Uterus (tissue), 3 donors: ENCODE measurements at regions not wholly inside any gene's neighbourhood (a gene's known extent, or its start where the extent isn't known, plus 50 kb on each side); places are given as distances from the start of the nearest gene placed in this dataset.

Source experiments
- DNase-seq, 2 donors: peaks; one replicate each; pipeline ENCODE4 v3.0.0-alpha.2; 2019 to 2020
- H3K27ac ChIP-seq, 2 donors: fragments of 200-600 bp; sonication (generic); 1 replicate in 1 of 2; 2 replicates in 1 of 2; pipeline ENCODE4 v1.5.1; 2016 to 2018
- H3K27me3 ChIP-seq, 2 donors: fragments of 200-600 bp; sonication (generic); one replicate each; pipeline ENCODE4 v1.5.1; 2018 to 2019; ENCODE audit warnings: control low read depth in 1 of 2
- H3K36me3 ChIP-seq, 2 donors: fragments of 200-600 bp; sonication (generic); one replicate each; pipeline ENCODE4 v1.5.1; 2019; ENCODE audit warnings: control low read depth in 1 of 2
- H3K4me1 ChIP-seq, 2 donors: fragments of 200-600 bp; sonication (generic); one replicate each; pipeline ENCODE4 v1.5.1; 2018 to 2019; ENCODE audit warnings: control low read depth in 1 of 2
- H3K4me3 ChIP-seq, 2 donors: fragments of 200-600 bp; sonication (generic); 1 replicate in 1 of 2; 2 replicates in 1 of 2; pipeline ENCODE4 v1.5.1; 2018 to 2019; ENCODE audit warnings: mild to moderate bottlenecking in 1 of 2
- H3K9me3 ChIP-seq, 2 donors: fragments of 200-600 bp; sonication (generic); one replicate each; pipeline ENCODE4 v1.5.1; 2019; ENCODE audit warnings: control low read depth in 1 of 2
- CTCF ChIP-seq, 4 experiments: fragments of 200-600 bp in 2 of 4; fragments of 450-650 bp in 2 of 4; sonication (generic) in 2 of 4; IDR thresholded peaks; one replicate each; pipeline ENCODE4 v1.5.1; 2016 to 2019; ENCODE audit warnings: antibody characterized with exemption in 4 of 4, mild to moderate bottlenecking in 2 of 4, moderate library complexity in 1 of 4
- POLR2A ChIP-seq, 2 donors: fragments of 450-650 bp; IDR thresholded peaks; one replicate each; pipeline ENCODE4 v1.6.1; 2016; ENCODE audit warnings: antibody characterized with exemption in 2 of 2, mild to moderate bottlenecking in 1 of 2, moderate library complexity in 1 of 2
- intact Hi-C: fragments of 100-400 bp; cut with DNase I; formaldehyde crosslinking; loops from one replicate; pipeline ENCODE4 v1.15.1; 2023; ENCODE audit warnings: low total_unique reads
- donor health status: DM: yes; HTN: yes; CAD: no.

GRCh38 chr3:124322309-124322880 lies 330.5 kb upstream of the ROPN1 start:
- H3K4me1 ChIP-seq = no peaks in the 10 kb centered on the region
- H3K4me3 ChIP-seq = no peak overlapping the region
- no peak for DNase-seq
- intact Hi-C loops = no loop called here
- no peaks in the 10 kb centered on the region for H3K36me3 ChIP-seq
- TF ChIP-seq POLR2A (IDR thresholded peaks at IDR 0.05) (no peak), CTCF (IDR thresholded peaks at IDR 0.05) (no peak)
- H3K27me3 ChIP-seq = no peaks in the 10 kb centered on the region
- H3K27ac ChIP-seq = no peak overlapping the region
- no peaks in the 10 kb centered on the region for H3K9me3 ChIP-seq

GRCh38 chr3:124322966-124323365 lies 331.0 kb upstream of the ROPN1 start:
- no peak for TF ChIP-seq POLR2A (IDR thresholded peaks at IDR 0.05)
- no peak for TF ChIP-seq CTCF (IDR thresholded peaks at IDR 0.05)
- no peaks in the 10 kb centered on the region for H3K36me3 ChIP-seq
- no peak overlapping the region for H3K27ac ChIP-seq
- no peak overlapping the region for H3K4me3 ChIP-seq
- no peaks in the 10 kb centered on the region for H3K9me3 ChIP-seq
- no peaks in the 10 kb centered on the region for H3K27me3 ChIP-seq
- intact Hi-C loops = no loop called here
- no peak for DNase-seq
- H3K4me1 ChIP-seq = no peaks in the 10 kb centered on the region

- intact Hi-C loops = no loop called here
- Histone ChIP-seq H3K27ac (no peak overlapping the region), H3K9me3 (no peaks in the 10 kb centered on the region), H3K27me3 (no peaks in the 10 kb centered on the region), H3K36me3 (no peaks in the 10 kb centered on the region), H3K4me3 (no peak overlapping the region), H3K4me1 (no peaks in the 10 kb centered on the region)
- DNase-seq = no peak
- TF ChIP-seq CTCF (IDR thresholded peaks at IDR 0.05) (no peak), POLR2A (IDR thresholded peaks at IDR 0.05) (no peak)
These were observed 333.3 kb upstream of the ROPN1 start for GRCh38 chr3:124325248-124325647.

- no peak for TF ChIP-seq CTCF (IDR thresholded peaks at IDR 0.05)
- no peak for TF ChIP-seq POLR2A (IDR thresholded peaks at IDR 0.05)
- Histone ChIP-seq H3K4me1 (no peaks in the 10 kb centered on the region), H3K27me3 (no peaks in the 10 kb centered on the region), H3K36me3 (no peaks in the 10 kb centered on the region), H3K27ac (no peak overlapping the region), H3K4me3 (no peak overlapping the region), H3K9me3 (no peaks in the 10 kb centered on the region)
- intact Hi-C loops = no loop called here
- DNase-seq = no peak
These were observed 337.8 kb upstream of the ROPN1 start for GRCh38 chr3:124329723-124330122.

GRCh38 chr3:124333931-124334640 lies 342.2 kb upstream of the ROPN1 start:
- H3K4me3 ChIP-seq = no peak overlapping the region
- TF ChIP-seq POLR2A (IDR thresholded peaks at IDR 0.05) = no peak
- no peak for TF ChIP-seq CTCF (IDR thresholded peaks at IDR 0.05)
- DNase-seq = no peak
- H3K27me3 ChIP-seq = no peaks in the 10 kb centered on the region
- no peaks in the 10 kb centered on the region for H3K4me1 ChIP-seq
- H3K9me3 ChIP-seq = no peaks in the 10 kb centered on the region
- H3K36me3 ChIP-seq = no peaks in the 10 kb centered on the region
- no peak overlapping the region for H3K27ac ChIP-seq
- intact Hi-C loops = no loop called here
